CD4-positive, alpha-beta memory T cell (primary cell): ENCODE measurements at regions not wholly inside any gene's neighbourhood (a gene's known extent, or its start where the extent isn't known, plus 50 kb on each side); places are given as distances from the start of the nearest gene placed in this dataset.

Source experiments
- CTCF ChIA-PET: fragments of 350-600 bp; sonication (Branson Sonifier 250); formaldehyde crosslinking; loops from one replicate; lab custom pipeline; 2021; ENCODE audit warnings: inconsistent platforms; ENCODE audit not compliant: partially characterized antibody; lab: Charles Lee
- POLR2A ChIA-PET: fragments of 350-600 bp; sonication (Branson Sonifier 250); formaldehyde crosslinking; loops from one replicate; lab custom pipeline; 2021; ENCODE audit not compliant: partially characterized antibody; lab: Charles Lee
- DNase-seq, 5 donors: peaks; one replicate each; pipeline versions ENCODE4 v3.0.0 to v3.0.0-alpha.2; 2020 to 2022; ENCODE audit warnings: mixed read lengths in 1 of 5
- H3K27ac ChIP-seq: one replicate; pipeline ENCODE4 v1.7.0; 2013; ENCODE audit warnings: low read depth, low read length
- H3K27me3 ChIP-seq: 2 replicates; pipeline ENCODE4 v1.7.0; 2013; ENCODE audit warnings: mild to moderate bottlenecking, low read length, moderate library complexity; ENCODE audit not compliant: insufficient read depth
- H3K36me3 ChIP-seq: 2 replicates; pipeline ENCODE4 v1.7.0; 2013; ENCODE audit warnings: mild to moderate bottlenecking, low read length, moderate library complexity; ENCODE audit not compliant: insufficient read depth
- H3K4me1 ChIP-seq: 2 replicates; pipeline ENCODE4 v1.7.0; 2013; ENCODE audit warnings: mild to moderate bottlenecking, low read length, moderate library complexity; ENCODE audit not compliant: insufficient read depth
- H3K4me3 ChIP-seq, 2 donors: one replicate each; pipeline ENCODE4 v1.7.0; 2013; ENCODE audit warnings: low read length in 2 of 2, mild to moderate bottlenecking in 1 of 2
- H3K9me3 ChIP-seq, 2 donors: one replicate each; pipeline ENCODE4 v1.7.0; 2013; ENCODE audit warnings: low read length in 2 of 2, control low read depth in 1 of 2; ENCODE audit not compliant: control insufficient read depth in 1 of 2
- H3K27ac Mint-ChIP-seq, 7 donors: one replicate each; pipeline ENCODE4 v1.8.0; 2020 to 2021; ENCODE audit warnings: mixed read lengths in 7 of 7, mild to moderate bottlenecking in 6 of 7, inconsistent platforms in 3 of 7, moderate library complexity in 3 of 7
- H3K27me3 Mint-ChIP-seq, 2 donors: one replicate each; pipeline ENCODE4 v1.8.0; 2020 to 2021; ENCODE audit warnings: mixed read lengths in 2 of 2
- H3K36me3 Mint-ChIP-seq, 2 donors: one replicate each; pipeline ENCODE4 v1.8.0; 2020 to 2021; ENCODE audit warnings: mixed read lengths in 2 of 2, inconsistent platforms in 1 of 2, mild to moderate bottlenecking in 1 of 2
- H3K4me1 Mint-ChIP-seq, 4 donors: one replicate each; pipeline ENCODE4 v1.8.0; 2020 to 2021; ENCODE audit warnings: mixed read lengths in 4 of 4, mild to moderate bottlenecking in 1 of 4
- H3K4me3 Mint-ChIP-seq, 8 donors: one replicate each; pipeline ENCODE4 v1.8.0; 2020 to 2021; ENCODE audit warnings: mixed read lengths in 8 of 8, mild to moderate bottlenecking in 7 of 8, moderate library complexity in 6 of 8, inconsistent platforms in 3 of 8
- H3K9me3 Mint-ChIP-seq, 8 donors: one replicate each; pipeline ENCODE4 v1.8.0; 2020 to 2021; ENCODE audit warnings: mixed read lengths in 8 of 8, mild to moderate bottlenecking in 5 of 8, inconsistent platforms in 3 of 8, moderate library complexity in 1 of 8
- intact Hi-C: fragments of 100-400 bp; cut with micrococcal nuclease; formaldehyde crosslinking; loops from one replicate; pipeline ENCODE4 v1.15.1; 2023

DNA sequence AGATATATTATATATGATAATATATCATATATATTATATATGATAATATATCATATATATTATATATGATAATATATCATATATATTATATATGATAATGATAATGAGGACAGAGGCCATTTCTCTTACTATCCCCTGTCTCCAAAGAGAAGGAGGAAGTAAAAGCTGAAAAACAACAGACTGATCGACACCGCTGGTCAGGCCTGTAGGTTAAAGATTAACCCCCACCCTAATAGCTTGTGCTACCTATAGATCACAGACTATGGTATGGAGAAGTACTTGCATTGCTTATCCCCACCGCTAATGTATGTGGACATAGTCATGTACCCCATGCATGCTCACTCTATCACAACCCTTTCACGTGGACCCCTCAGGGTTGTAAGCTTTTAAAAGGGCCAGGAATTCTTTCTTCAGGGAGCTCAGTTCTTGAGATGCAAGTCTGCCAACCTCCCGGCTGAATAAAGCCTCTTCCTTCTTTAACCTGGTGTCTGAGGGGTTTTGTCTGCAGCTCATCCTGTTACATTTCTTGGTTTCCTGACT, 786.1 kb upstream of the TMEM132C start:
- Mint-ChIP-seq H3K36me3 (no peaks in the 10 kb centered on the region), H3K27ac (no peak overlapping the region), H3K4me3 (no peak overlapping the region), H3K9me3 (peaks cover 0 to 4% (median 1%) of the 10 kb centered on the region in 8 donors), H3K4me1 (no peaks in the 10 kb centered on the region), H3K27me3 (no peaks in the 10 kb centered on the region)
- Histone ChIP-seq H3K4me1 (no peaks in the 10 kb centered on the region), H3K4me3 (no peak overlapping the region), H3K27ac (no peak overlapping the region), H3K9me3 (no peaks in the 10 kb centered on the region), H3K36me3 (no peaks in the 10 kb centered on the region), H3K27me3 (no peaks in the 10 kb centered on the region)
- DNase-seq, result no peak
- POLR2A ChIA-PET, result no interaction called here
- intact Hi-C loops, result no loop called here
- CTCF ChIA-PET, result no interaction called here

GRCh38 chr12:127482950-127483349, 784.0 kb upstream of the TMEM132C start:
- intact Hi-C loops, result no loop called here
- Mint-ChIP-seq H3K9me3 (peaks cover 0 to 4% (median 0%) of the 10 kb centered on the region in 8 donors), H3K27me3 (no peaks in the 10 kb centered on the region), H3K36me3 (no peaks in the 10 kb centered on the region), H3K4me1 (no peaks in the 10 kb centered on the region), H3K4me3 (no peak overlapping the region), H3K27ac (no peak overlapping the region)
- ChIA-PET CTCF (no interaction called here), POLR2A (no interaction called here)
- no peak overlapping the region for H3K27ac ChIP-seq
- no peaks in the 10 kb centered on the region for H3K4me1 ChIP-seq
- H3K4me3 ChIP-seq, result no peak overlapping the region
- no peak for DNase-seq
- no peaks in the 10 kb centered on the region for H3K27me3 ChIP-seq
- H3K36me3 ChIP-seq, result no peaks in the 10 kb centered on the region
- no peaks in the 10 kb centered on the region for H3K9me3 ChIP-seq

GRCh38 chr12:127485528-127485927, 781.4 kb upstream of the TMEM132C start:
- Histone ChIP-seq H3K36me3 (no peaks in the 10 kb centered on the region), H3K27ac (no peak overlapping the region), H3K27me3 (no peaks in the 10 kb centered on the region), H3K4me1 (no peaks in the 10 kb centered on the region), H3K9me3 (no peaks in the 10 kb centered on the region), H3K4me3 (no peak overlapping the region)
- Mint-ChIP-seq H3K27ac (no peak overlapping the region), H3K36me3 (no peaks in the 10 kb centered on the region), H3K4me3 (no peak overlapping the region), H3K9me3 (peaks cover 0 to 4% (median 0%) of the 10 kb centered on the region in 8 donors), H3K4me1 (no peaks in the 10 kb centered on the region), H3K27me3 (no peaks in the 10 kb centered on the region)
- ChIA-PET CTCF (no interaction called here), POLR2A (no interaction called here)
- no peak for DNase-seq
- intact Hi-C loops, result no loop called here

GRCh38 chr12:127487031-127487430, 779.9 kb upstream of the TMEM132C start:
- ChIA-PET POLR2A (no interaction called here), CTCF (no interaction called here)
- Mint-ChIP-seq H3K9me3 (peaks cover 0 to 5% (median 0%) of the 10 kb centered on the region in 8 donors), H3K36me3 (no peaks in the 10 kb centered on the region), H3K4me1 (no peaks in the 10 kb centered on the region), H3K27ac (no peak overlapping the region), H3K27me3 (no peaks in the 10 kb centered on the region), H3K4me3 (no peak overlapping the region)
- H3K9me3 ChIP-seq, result no peaks in the 10 kb centered on the region
- H3K27ac ChIP-seq, result no peak overlapping the region
- H3K4me3 ChIP-seq, result no peak overlapping the region
- H3K27me3 ChIP-seq, result no peaks in the 10 kb centered on the region
- H3K4me1 ChIP-seq, result no peaks in the 10 kb centered on the region
- no peaks in the 10 kb centered on the region for H3K36me3 ChIP-seq
- DNase-seq, result no peak
- intact Hi-C loops, result no loop called here

GRCh38 chr12:127489061-127489460, 777.9 kb upstream of the TMEM132C start:
- ChIA-PET CTCF (interaction anchor here (0.5 kb wide), 1 partner anchor 1865 kb away, joined by 4 read pairs; no protein-coding TSS in a partner anchor), POLR2A (no interaction called here)
- Histone ChIP-seq H3K9me3 (no peaks in the 10 kb centered on the region), H3K27ac (no peak overlapping the region), H3K27me3 (no peaks in the 10 kb centered on the region), H3K4me1 (no peaks in the 10 kb centered on the region), H3K36me3 (no peaks in the 10 kb centered on the region), H3K4me3 (no peak overlapping the region)
- Mint-ChIP-seq H3K4me3 (no peak overlapping the region), H3K9me3 (peaks cover 0 to 5% (median 0%) of the 10 kb centered on the region in 8 donors), H3K27ac (no peak overlapping the region), H3K36me3 (no peaks in the 10 kb centered on the region), H3K27me3 (no peaks in the 10 kb centered on the region), H3K4me1 (no peaks in the 10 kb centered on the region)
- no peak for DNase-seq
- intact Hi-C loops, result no loop called here

DNA sequence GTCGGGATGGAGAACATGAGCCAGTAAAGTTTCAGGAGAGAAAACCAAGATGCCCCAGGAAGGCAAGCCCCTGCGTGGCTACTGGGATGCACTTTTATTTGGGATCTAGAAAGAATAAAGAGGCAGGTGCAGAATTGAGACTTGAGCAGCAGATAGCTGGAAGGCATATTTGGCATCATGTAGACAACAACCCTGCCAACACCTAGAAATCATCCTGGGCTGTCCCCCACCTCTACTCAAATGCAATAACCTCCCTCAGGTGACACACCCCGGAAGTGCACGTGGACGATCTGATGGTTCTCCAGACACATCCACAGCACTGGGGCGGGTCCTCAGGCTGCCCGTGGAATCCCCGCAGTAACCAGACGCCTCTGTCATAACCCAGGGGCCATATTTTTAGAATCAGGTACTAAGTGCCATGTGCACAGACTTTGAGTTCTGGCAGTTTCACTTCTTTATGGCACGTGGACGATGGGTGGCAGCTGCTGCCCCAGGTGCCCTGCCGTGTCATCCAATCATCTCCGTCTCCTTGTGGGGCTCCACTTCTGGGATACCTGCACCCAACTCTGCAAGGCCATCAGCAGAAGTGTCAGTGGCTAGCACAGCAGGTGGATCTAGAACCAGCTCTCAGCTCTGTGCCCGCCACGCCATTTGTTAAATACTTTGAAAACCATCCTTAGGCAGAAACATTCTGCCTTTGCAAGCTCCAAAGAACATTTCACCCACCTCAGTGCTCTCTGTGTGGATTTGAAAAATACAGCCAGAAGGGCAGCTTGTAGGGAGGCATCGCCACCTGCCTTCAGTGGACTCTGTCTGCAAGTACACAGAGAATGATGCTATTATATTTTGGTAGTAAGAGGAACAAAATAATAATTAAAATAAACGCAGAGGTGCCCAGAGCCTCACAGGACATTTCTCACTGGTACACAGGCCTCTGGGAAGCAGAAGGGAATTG, 771.7 kb upstream of the TMEM132C start:
- no peaks in the 10 kb centered on the region for H3K27me3 ChIP-seq
- no peaks in the 10 kb centered on the region for H3K9me3 ChIP-seq
- no peaks in the 10 kb centered on the region for H3K36me3 Mint-ChIP-seq
- H3K4me1 Mint-ChIP-seq, result no peaks in the 10 kb centered on the region
- H3K27ac Mint-ChIP-seq, result no peak overlapping the region
- intact Hi-C loops, result no loop called here
- no peak for DNase-seq
- no peaks in the 10 kb centered on the region for H3K27me3 Mint-ChIP-seq
- CTCF ChIA-PET, result interaction anchor here (1.1 kb wide), 1 partner anchor 12 kb away, joined by 3 read pairs; no protein-coding TSS in a partner anchor
- no peak overlapping the region for H3K4me3 ChIP-seq
- H3K9me3 Mint-ChIP-seq, result peaks cover 0 to 5% (median 0%) of the 10 kb centered on the region in 8 donors
- no peaks in the 10 kb centered on the region for H3K36me3 ChIP-seq
- H3K27ac ChIP-seq, result no peak overlapping the region
- no peaks in the 10 kb centered on the region for H3K4me1 ChIP-seq
- POLR2A ChIA-PET, result no interaction called here
- peak overlapping the region in 1 of 8 donors; percentile 0 for H3K4me3 Mint-ChIP-seq

- Mint-ChIP-seq H3K9me3 (peaks cover 0 to 2% (median 0%) of the 10 kb centered on the region in 8 donors), H3K36me3 (no peaks in the 10 kb centered on the region), H3K4me3 (no peak overlapping the region), H3K27ac (no peak overlapping the region), H3K27me3 (no peaks in the 10 kb centered on the region), H3K4me1 (no peaks in the 10 kb centered on the region)
- H3K9me3 ChIP-seq, result no peaks in the 10 kb centered on the region
- no peaks in the 10 kb centered on the region for H3K4me1 ChIP-seq
- H3K27ac ChIP-seq, result no peak overlapping the region
- H3K4me3 ChIP-seq, result no peak overlapping the region
- ChIA-PET CTCF (interaction anchor here (1.1 kb wide), 1 partner anchor 11 kb away, joined by 3 read pairs; no protein-coding TSS in a partner anchor), POLR2A (no interaction called here)
- no peak for DNase-seq
- H3K27me3 ChIP-seq, result no peaks in the 10 kb centered on the region
- no peaks in the 10 kb centered on the region for H3K36me3 ChIP-seq
- intact Hi-C loops, result no loop called here
Observed at GRCh38 chr12:127496255-127496654, 770.7 kb upstream of the TMEM132C start.
